ENCODE measurements at regions not wholly inside any gene's neighbourhood (a gene's known extent, or its start where the extent isn't known, plus 50 kb on each side); places are given as distances from the start of the nearest gene placed in this dataset.

DNA sequence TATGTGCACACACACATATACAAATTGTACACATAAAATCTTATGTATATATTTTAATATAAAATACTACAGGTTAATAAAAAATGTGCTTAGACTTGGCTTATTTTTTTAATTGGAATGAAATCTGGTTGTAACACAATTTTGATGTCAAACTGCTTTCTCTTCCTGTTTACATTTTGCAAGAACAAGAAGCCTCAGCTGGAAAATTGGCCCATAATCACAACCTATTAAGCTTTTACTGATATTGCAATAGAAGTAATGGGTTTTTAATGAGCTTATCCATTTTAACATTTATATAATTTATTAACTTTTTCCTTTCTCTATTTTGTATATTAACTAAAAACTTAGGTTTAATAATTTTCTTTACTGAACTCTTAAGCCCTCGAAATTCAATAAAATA lies 165.9 kb downstream of the PCDH10 start:
- no peak for TF ChIP-seq ZNF544 (tag by site-specific recombination; IDR thresholded peaks at IDR 0.05)
- no peak for TF ChIP-seq RBAK (tag by site-specific recombination; IDR thresholded peaks at IDR 0.05)
